ENCODE measurements at regions not wholly inside any gene's neighbourhood (a gene's known extent, or its start where the extent isn't known, plus 50 kb on each side); places are given as distances from the start of the nearest gene placed in this dataset.

GRCh38 chr3:66672830-66673229 is 172.0 kb upstream of the LRIG1 start:
- no peak for TF ChIP-seq EZH2 (IDR thresholded peaks at IDR 0.05; ENCODE audit: borderline replicate concordance, low read depth, low read length, severe bottlenecking)
- no peak for TF ChIP-seq CTCF (IDR thresholded peaks at IDR 0.05; ENCODE audit: extremely low read depth in 1 of 2, insufficient read depth in 1 of 2, low read depth in 1 of 2, low read length in 2 of 2)
- TF ChIP-seq FOS (IDR thresholded peaks at IDR 0.05; ENCODE audit: borderline replicate concordance, insufficient read depth, low read length): no peak
- no peak for TF ChIP-seq POLR2AphosphoS5 (IDR thresholded peaks at IDR 0.05; ENCODE audit: insufficient read depth, low read depth, low read length)
- TF ChIP-seq MAX (IDR thresholded peaks at IDR 0.05; ENCODE audit: insufficient read depth, insufficient read length): no peak
- TF ChIP-seq POLR2A (IDR thresholded peaks at IDR 0.05; ENCODE audit: low read depth, low read length): no peak

All from endothelial cell of umbilical vein (primary cell).